ENCODE measurements at regions not wholly inside any gene's neighbourhood (a gene's known extent, or its start where the extent isn't known, plus 50 kb on each side); places are given as distances from the start of the nearest gene placed in this dataset.

DNA sequence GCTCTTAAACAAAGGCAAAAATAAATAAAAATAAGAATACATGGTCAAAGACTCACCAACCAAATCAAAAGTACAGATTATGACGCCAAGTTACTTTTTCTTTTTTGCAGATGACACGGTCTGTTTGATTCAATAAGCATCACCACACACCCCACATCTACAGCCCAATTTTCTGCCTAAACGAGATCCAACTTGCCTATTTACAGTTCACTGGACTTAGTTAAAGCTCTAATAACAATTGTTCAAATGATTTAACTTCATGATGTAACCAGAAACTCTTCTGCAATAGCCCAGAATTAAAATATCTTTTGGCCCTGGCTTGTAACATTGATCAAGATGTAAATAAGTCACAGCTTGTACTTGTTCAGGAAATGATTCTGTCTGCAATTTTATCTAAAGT is 590.3 kb upstream of the C9orf72 start:
- no peak for TF ChIP-seq CTCF (IDR thresholded peaks at IDR 0.05; ENCODE audit: borderline replicate concordance)
- no peak for DNase-seq
- H3K4me1 ChIP-seq = no peaks in the 10 kb centered on the region
- H3K36me3 ChIP-seq = no peaks in the 10 kb centered on the region
- H3K4me3 ChIP-seq = no peak overlapping the region
- no peaks in the 10 kb centered on the region for H3K9me3 ChIP-seq (replicated peaks)
- no peaks in the 10 kb centered on the region for H3K27me3 ChIP-seq (ENCODE audit: low read depth)
- intact Hi-C loops (cut with micrococcal nuclease) = no loop called here
- no peak overlapping the region for H3K27ac ChIP-seq (replicated peaks)

DNA sequence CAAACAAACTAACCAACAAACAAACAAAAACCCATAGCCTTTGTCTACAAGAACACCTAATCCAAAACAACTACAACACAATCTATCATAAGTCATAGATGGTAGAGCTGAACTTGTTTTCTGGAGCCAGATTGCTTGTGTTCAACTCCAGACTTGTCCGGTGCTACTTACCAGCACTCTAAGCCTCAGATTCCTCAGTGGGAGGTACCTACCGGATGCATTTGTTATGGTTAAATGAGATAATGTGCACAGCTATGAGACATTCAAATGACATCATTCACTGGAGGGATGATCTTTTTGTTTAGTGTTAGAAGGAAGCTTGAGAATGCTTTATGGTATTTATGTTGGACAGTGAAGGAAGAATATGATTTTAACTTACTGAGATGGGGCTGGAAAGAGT is 592.9 kb upstream of the C9orf72 start:
- Histone ChIP-seq H3K36me3 (no peaks in the 10 kb centered on the region), H3K4me3 (no peak overlapping the region), H3K27me3 (ENCODE audit: low read depth) (no peaks in the 10 kb centered on the region), H3K9me3 (replicated peaks) (peaks cover under 1% of the 10 kb centered on the region), H3K4me1 (no peaks in the 10 kb centered on the region), H3K27ac (replicated peaks) (no peak overlapping the region)
- no peak for DNase-seq
- TF ChIP-seq CTCF (IDR thresholded peaks at IDR 0.05; ENCODE audit: borderline replicate concordance) = no peak
- intact Hi-C loops (cut with micrococcal nuclease) = no loop called here

GRCh38 chr9:28177142-28177541 is 603.9 kb upstream of the C9orf72 start:
- Histone ChIP-seq H3K27ac (replicated peaks) (no peak overlapping the region), H3K27me3 (ENCODE audit: low read depth) (no peaks in the 10 kb centered on the region), H3K4me3 (no peak overlapping the region), H3K36me3 (no peaks in the 10 kb centered on the region), H3K9me3 (replicated peaks) (peaks cover 8% of the 10 kb centered on the region), H3K4me1 (no peaks in the 10 kb centered on the region)
- intact Hi-C loops (cut with micrococcal nuclease) = no loop called here
- no peak for TF ChIP-seq CTCF (IDR thresholded peaks at IDR 0.05; ENCODE audit: borderline replicate concordance)
- DNase-seq = no peak

DNA sequence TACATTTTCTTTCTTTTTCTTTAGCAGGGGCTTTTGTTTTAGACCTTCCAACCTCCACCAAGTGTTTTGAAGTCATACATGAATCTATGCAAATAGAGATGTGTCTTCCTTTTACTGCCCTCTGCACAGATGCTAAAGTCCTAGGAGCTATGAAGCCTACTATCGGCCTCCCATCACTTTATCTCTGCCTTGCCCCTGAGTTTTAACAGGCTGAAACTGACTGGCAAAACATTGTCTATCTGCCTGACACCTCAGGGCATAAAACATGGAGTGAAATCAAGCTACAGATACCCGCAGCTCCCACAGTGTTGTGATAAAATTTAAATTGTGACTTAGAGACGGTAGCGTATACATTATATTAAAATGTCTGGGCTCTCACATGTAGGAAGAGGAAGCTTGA is 604.6 kb upstream of the C9orf72 start:
- Histone ChIP-seq H3K27me3 (ENCODE audit: low read depth) (no peaks in the 10 kb centered on the region), H3K27ac (replicated peaks) (no peak overlapping the region), H3K36me3 (no peaks in the 10 kb centered on the region), H3K4me3 (no peak overlapping the region), H3K4me1 (no peaks in the 10 kb centered on the region), H3K9me3 (replicated peaks) (peaks cover 14% of the 10 kb centered on the region)
- intact Hi-C loops (cut with micrococcal nuclease) = no loop called here
- TF ChIP-seq CTCF (IDR thresholded peaks at IDR 0.05; ENCODE audit: borderline replicate concordance) = no peak
- no peak for DNase-seq

- H3K27ac ChIP-seq (replicated peaks) = no peak overlapping the region
- intact Hi-C loops (cut with micrococcal nuclease) = no loop called here
- no peak for TF ChIP-seq CTCF (IDR thresholded peaks at IDR 0.05; ENCODE audit: borderline replicate concordance)
- no peaks in the 10 kb centered on the region for H3K36me3 ChIP-seq
- no peak for DNase-seq
- peaks cover 21% of the 10 kb centered on the region for H3K9me3 ChIP-seq (replicated peaks)
- no peaks in the 10 kb centered on the region for H3K27me3 ChIP-seq (ENCODE audit: low read depth)
- no peaks in the 10 kb centered on the region for H3K4me1 ChIP-seq
- no peak overlapping the region for H3K4me3 ChIP-seq
Observed at GRCh38 chr9:28179893-28180292, 606.6 kb upstream of the C9orf72 start.

DNA sequence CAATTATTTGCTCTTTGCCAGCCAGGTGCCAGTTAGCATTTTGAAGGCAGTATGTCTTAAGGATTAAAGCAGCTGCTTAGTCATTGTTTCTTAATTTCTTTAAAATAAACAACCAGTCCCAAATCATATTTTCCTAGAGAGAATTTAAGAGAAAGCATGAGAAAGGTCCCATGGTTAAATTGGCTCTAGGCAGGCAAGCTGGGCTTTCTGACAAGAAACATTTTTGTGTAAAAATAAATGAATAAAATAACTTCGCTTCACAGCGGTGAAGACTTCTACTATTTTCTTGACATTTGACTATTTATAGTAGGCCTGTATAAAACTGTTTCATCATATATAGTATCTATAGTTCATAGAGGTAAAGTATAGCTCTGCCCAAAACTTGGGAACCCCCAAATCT is 617.7 kb upstream of the C9orf72 start:
- no peak overlapping the region for H3K27ac ChIP-seq (replicated peaks)
- no peak for TF ChIP-seq CTCF (IDR thresholded peaks at IDR 0.05; ENCODE audit: borderline replicate concordance)
- no peaks in the 10 kb centered on the region for H3K27me3 ChIP-seq (ENCODE audit: low read depth)
- H3K9me3 ChIP-seq (replicated peaks) = peaks cover 23% of the 10 kb centered on the region
- DNase-seq = no peak
- no peaks in the 10 kb centered on the region for H3K36me3 ChIP-seq
- no peaks in the 10 kb centered on the region for H3K4me1 ChIP-seq
- no peak overlapping the region for H3K4me3 ChIP-seq
- intact Hi-C loops (cut with micrococcal nuclease) = no loop called here

Measured in left ventricle myocardium inferior (tissue), 1 donor.